Activated CD4-positive, alpha-beta memory T cell treated with anti-CD3 and anti-CD28 coated beads, Interleukin-2, amount 10 ng/mL, durations not matched to agents 7 days and 5 days (primary cell): ENCODE measurements at regions not wholly inside any gene's neighbourhood (a gene's known extent, or its start where the extent isn't known, plus 50 kb on each side); places are given as distances from the start of the nearest gene placed in this dataset.

Experiments used
- CTCF ChIA-PET: fragments of 350-600 bp; sonication (Branson Sonifier 250); formaldehyde crosslinking; loops from one replicate; lab custom pipeline; 2021; ENCODE audit warnings: antibody characterized with exemption, inconsistent platforms; lab: Charles Lee
- POLR2A ChIA-PET: fragments of 350-600 bp; sonication (Branson Sonifier 250); formaldehyde crosslinking; loops from one replicate; lab custom pipeline; 2021; ENCODE audit warnings: antibody characterized with exemption; lab: Charles Lee
- DNase-seq: peaks from one replicate; pipeline ENCODE4 v3.0.0-alpha.2; 2020
- H3K27ac Mint-ChIP-seq: one replicate; pipeline ENCODE4 v1.8.0; 2021; ENCODE audit warnings: mild to moderate bottlenecking, mixed read lengths
- H3K27me3 Mint-ChIP-seq: one replicate; pipeline ENCODE4 v1.8.0; 2021; ENCODE audit warnings: mixed read lengths
- H3K36me3 Mint-ChIP-seq: one replicate; pipeline ENCODE4 v1.8.0; 2021; ENCODE audit warnings: low read depth, mixed read lengths
- H3K4me1 Mint-ChIP-seq: one replicate; pipeline ENCODE4 v1.8.0; 2021; ENCODE audit warnings: mixed read lengths
- H3K4me3 Mint-ChIP-seq: one replicate; pipeline ENCODE4 v1.8.0; 2021; ENCODE audit warnings: mild to moderate bottlenecking, mixed read lengths
- H3K9me3 Mint-ChIP-seq: one replicate; pipeline ENCODE4 v1.8.0; 2021; ENCODE audit warnings: mixed read lengths

GRCh38 chr22:48673806-48674500 lies 1153.7 kb downstream of the BRD1 start:
- DNase-seq: no peak
- H3K4me3 Mint-ChIP-seq: no peak overlapping the region
- H3K9me3 Mint-ChIP-seq: peaks cover 11% of the 10 kb centered on the region
- no peaks in the 10 kb centered on the region for H3K36me3 Mint-ChIP-seq
- CTCF ChIA-PET: no interaction called here
- no peaks in the 10 kb centered on the region for H3K27me3 Mint-ChIP-seq
- no peak overlapping the region for H3K27ac Mint-ChIP-seq
- H3K4me1 Mint-ChIP-seq: no peaks in the 10 kb centered on the region
- POLR2A ChIA-PET: no interaction called here

- POLR2A ChIA-PET: no interaction called here
- no peak for DNase-seq
- H3K4me3 Mint-ChIP-seq: no peak overlapping the region
- H3K36me3 Mint-ChIP-seq: no peaks in the 10 kb centered on the region
- H3K27me3 Mint-ChIP-seq: no peaks in the 10 kb centered on the region
- CTCF ChIA-PET: no interaction called here
- H3K4me1 Mint-ChIP-seq: no peaks in the 10 kb centered on the region
- no peak overlapping the region for H3K27ac Mint-ChIP-seq
- H3K9me3 Mint-ChIP-seq: peaks cover 11% of the 10 kb centered on the region
Measured at GRCh38 chr22:48672387-48672786, 1155.3 kb downstream of the BRD1 start.

GRCh38 chr22:48670731-48671130 lies 1156.9 kb downstream of the BRD1 start:
- Mint-ChIP-seq H3K27me3 (no peaks in the 10 kb centered on the region), H3K27ac (no peak overlapping the region), H3K36me3 (no peaks in the 10 kb centered on the region), H3K4me1 (no peaks in the 10 kb centered on the region), H3K4me3 (no peak overlapping the region), H3K9me3 (peaks cover 11% of the 10 kb centered on the region)
- ChIA-PET POLR2A (no interaction called here), CTCF (no interaction called here)
- no peak for DNase-seq

GRCh38 chr22:48669986-48670716 lies 1157.5 kb downstream of the BRD1 start:
- peaks cover 14% of the 10 kb centered on the region for H3K9me3 Mint-ChIP-seq
- H3K36me3 Mint-ChIP-seq: no peaks in the 10 kb centered on the region
- DNase-seq: no peak
- no peaks in the 10 kb centered on the region for H3K27me3 Mint-ChIP-seq
- H3K27ac Mint-ChIP-seq: no peak overlapping the region
- ChIA-PET POLR2A (no interaction called here), CTCF (no interaction called here)
- H3K4me3 Mint-ChIP-seq: no peak overlapping the region
- no peaks in the 10 kb centered on the region for H3K4me1 Mint-ChIP-seq

GRCh38 chr22:48669226-48669625 lies 1158.4 kb downstream of the BRD1 start:
- Mint-ChIP-seq H3K9me3 (peaks cover 22% of the 10 kb centered on the region), H3K4me3 (no peak overlapping the region), H3K36me3 (no peaks in the 10 kb centered on the region), H3K4me1 (no peaks in the 10 kb centered on the region), H3K27ac (no peak overlapping the region), H3K27me3 (no peaks in the 10 kb centered on the region)
- CTCF ChIA-PET: no interaction called here
- DNase-seq: no peak
- POLR2A ChIA-PET: no interaction called here

- no peaks in the 10 kb centered on the region for H3K4me1 Mint-ChIP-seq
- ChIA-PET CTCF (no interaction called here), POLR2A (no interaction called here)
- no peaks in the 10 kb centered on the region for H3K27me3 Mint-ChIP-seq
- H3K36me3 Mint-ChIP-seq: no peaks in the 10 kb centered on the region
- H3K4me3 Mint-ChIP-seq: no peak overlapping the region
- peaks cover 17% of the 10 kb centered on the region for H3K9me3 Mint-ChIP-seq
- no peak overlapping the region for H3K27ac Mint-ChIP-seq
- no peak for DNase-seq
Measured at GRCh38 chr22:48667289-48667688, 1160.4 kb downstream of the BRD1 start.

GRCh38 chr22:48666620-48667019 lies 1161.1 kb downstream of the BRD1 start:
- no peaks in the 10 kb centered on the region for H3K27me3 Mint-ChIP-seq
- H3K27ac Mint-ChIP-seq: no peak overlapping the region
- H3K4me3 Mint-ChIP-seq: no peak overlapping the region
- peaks cover 15% of the 10 kb centered on the region for H3K9me3 Mint-ChIP-seq
- POLR2A ChIA-PET: no interaction called here
- CTCF ChIA-PET: no interaction called here
- H3K36me3 Mint-ChIP-seq: no peaks in the 10 kb centered on the region
- no peak for DNase-seq
- no peaks in the 10 kb centered on the region for H3K4me1 Mint-ChIP-seq

- ChIA-PET POLR2A (no interaction called here), CTCF (no interaction called here)
- peaks cover 13% of the 10 kb centered on the region for H3K9me3 Mint-ChIP-seq
- H3K36me3 Mint-ChIP-seq: no peaks in the 10 kb centered on the region
- no peak overlapping the region for H3K4me3 Mint-ChIP-seq
- H3K4me1 Mint-ChIP-seq: no peaks in the 10 kb centered on the region
- H3K27me3 Mint-ChIP-seq: no peaks in the 10 kb centered on the region
- DNase-seq: no peak
- H3K27ac Mint-ChIP-seq: no peak overlapping the region
Measured at GRCh38 chr22:48665311-48665995, 1162.2 kb downstream of the BRD1 start.

GRCh38 chr22:48664586-48664985 lies 1163.1 kb downstream of the BRD1 start:
- CTCF ChIA-PET: no interaction called here
- H3K27me3 Mint-ChIP-seq: no peaks in the 10 kb centered on the region

GRCh38 chr22:48663297-48663696 lies 1164.4 kb downstream of the BRD1 start:
- ChIA-PET POLR2A (no interaction called here), CTCF (no interaction called here)
- no peak for DNase-seq
- Mint-ChIP-seq H3K4me3 (no peak overlapping the region), H3K27me3 (no peaks in the 10 kb centered on the region), H3K9me3 (peaks cover 13% of the 10 kb centered on the region), H3K36me3 (no peaks in the 10 kb centered on the region), H3K4me1 (no peaks in the 10 kb centered on the region), H3K27ac (no peak overlapping the region)

More at GRCh38 chr22:48664586-48664985, 1163.1 kb downstream of the BRD1 start:
- no peak for DNase-seq
- no peak overlapping the region for H3K27ac Mint-ChIP-seq
- no peak overlapping the region for H3K4me3 Mint-ChIP-seq
- no peaks in the 10 kb centered on the region for H3K36me3 Mint-ChIP-seq
- H3K4me1 Mint-ChIP-seq: no peaks in the 10 kb centered on the region
- POLR2A ChIA-PET: no interaction called here
- peaks cover 13% of the 10 kb centered on the region for H3K9me3 Mint-ChIP-seq

GRCh38 chr22:48662476-48663135 lies 1165.1 kb downstream of the BRD1 start:
- DNase-seq: no peak
- Mint-ChIP-seq H3K27me3 (no peaks in the 10 kb centered on the region), H3K4me3 (no peak overlapping the region), H3K9me3 (peaks cover 13% of the 10 kb centered on the region), H3K36me3 (no peaks in the 10 kb centered on the region), H3K27ac (no peak overlapping the region), H3K4me1 (no peaks in the 10 kb centered on the region)
- ChIA-PET CTCF (no interaction called here), POLR2A (no interaction called here)

- no peaks in the 10 kb centered on the region for H3K36me3 Mint-ChIP-seq
- H3K27ac Mint-ChIP-seq: no peak overlapping the region
- no peak for DNase-seq
- H3K4me1 Mint-ChIP-seq: no peaks in the 10 kb centered on the region
- H3K9me3 Mint-ChIP-seq: peaks cover 13% of the 10 kb centered on the region
- ChIA-PET POLR2A (no interaction called here), CTCF (no interaction called here)
- H3K4me3 Mint-ChIP-seq: no peak overlapping the region
- H3K27me3 Mint-ChIP-seq: no peaks in the 10 kb centered on the region
Measured at GRCh38 chr22:48661984-48662383, 1165.7 kb downstream of the BRD1 start.
